ENCODE measurements at regions not wholly inside any gene's neighbourhood (a gene's known extent, or its start where the extent isn't known, plus 50 kb on each side); places are given as distances from the start of the nearest gene placed in this dataset.

- TF ChIP-seq CTCF (IDR thresholded peaks at IDR 0.05) (no peak), POLR2A (IDR thresholded peaks at IDR 0.05) (no peak)
Observed at GRCh38 chr1:199208847-199209246, 570.0 kb downstream of the PTPRC start.

All from thyroid gland (tissue), 4 donors.